ENCODE measurements at regions not wholly inside any gene's neighbourhood (a gene's known extent, or its start where the extent isn't known, plus 50 kb on each side); places are given as distances from the start of the nearest gene placed in this dataset.

- no peak for TF ChIP-seq CTCF (conservative IDR thresholded peaks at IDR 0.05; ENCODE audit: low read length)
- TF ChIP-seq EZH2phosphoT487 (IDR thresholded peaks at IDR 0.05; ENCODE audit: borderline replicate concordance): no peak
Observed at GRCh38 chr2:194270648-194271047, 1386.4 kb upstream of the SLC39A10 start.
